Heart right ventricle (tissue), 16 donors: ENCODE measurements at regions not wholly inside any gene's neighbourhood (a gene's known extent, or its start where the extent isn't known, plus 50 kb on each side); places are given as distances from the start of the nearest gene placed in this dataset.
A peak's percentile ranks its signal among the peaks of the same experiment; 100 is the strongest.
"Not testable (repeated sequence)": the region's sequence is repeated elsewhere in the genome, so short reads cannot be mapped to it uniquely, and the experiment has no call there.

Source experiments
- ATAC-seq, 8 donors: fragments of 200-7000 bp; cut with Tn5 transposase; one replicate each; pipeline ENCODE4 v1.9.1; 2020; ENCODE audit warnings: mild to moderate bottlenecking in 8 of 8, moderate library complexity in 8 of 8, moderate number of reproducible peaks in 1 of 8
- DNase-seq, 2 donors: peaks; one replicate each; pipeline ENCODE4 v3.0.0-alpha.2; 2020
- H3K27ac ChIP-seq, 10 donors: fragments of 200-600 bp; sonication (generic) in 2 of 10; one replicate each; pipeline versions ENCODE4 v1.5.0 to v1.8.0; 2020 to 2022; ENCODE audit warnings: mild to moderate bottlenecking in 3 of 10
- H3K27me3 ChIP-seq, 7 donors: fragments of 200-600 bp; one replicate each; pipeline ENCODE4 v1.8.0; 2021 to 2022; ENCODE audit warnings: mild to moderate bottlenecking in 2 of 7
- H3K36me3 ChIP-seq, 9 donors: fragments of 200-600 bp; sonication (generic) in 1 of 9; one replicate each; pipeline versions ENCODE4 v1.5.0 to v1.8.0; 2020 to 2022; ENCODE audit warnings: mild to moderate bottlenecking in 2 of 9
- H3K4me1 ChIP-seq, 9 donors: fragments of 200-600 bp; sonication (generic) in 1 of 9; one replicate each; pipeline versions ENCODE4 v1.5.0 to v1.8.0; 2020 to 2022; ENCODE audit warnings: mild to moderate bottlenecking in 4 of 9
- H3K4me3 ChIP-seq, 10 donors: fragments of 200-600 bp; sonication (generic) in 2 of 10; one replicate each; pipeline versions ENCODE4 v1.5.0 to v1.8.0; 2020 to 2022; ENCODE audit warnings: mild to moderate bottlenecking in 7 of 10, moderate library complexity in 2 of 10
- H3K9me3 ChIP-seq, 11 donors: fragments of 200-600 bp in 10 of 11; sonication (generic) in 2 of 11; one replicate each; pipeline versions ENCODE4 v1.5.0 to v1.8.0; 2013 to 2022; ENCODE audit warnings: mild to moderate bottlenecking in 2 of 11, control low read depth in 1 of 11, moderate library complexity in 1 of 11
- CTCF ChIP-seq, 9 donors: fragments of 200-600 bp; sonication (generic) in 2 of 9; IDR thresholded peaks; one replicate each; pipeline versions ENCODE4 v1.5.0 to v1.8.0; 2021 to 2022; ENCODE audit warnings: antibody characterized with exemption in 9 of 9, mild to moderate bottlenecking in 5 of 9, moderate library complexity in 1 of 9
- WGBS, 2 donors: extraction: QIAGEN DNeasy Blood & Tissue Kit; methylation state at CpG; one replicate each; pipeline ENCODE4 v1.1.7; 2013; ENCODE audit warnings: inconsistent platforms in 1 of 2; 5-methylcytosine and 5-hydroxymethylcytosine counted together
- intact Hi-C, 10 donors: fragments of 100-400 bp; cut with DNase I; formaldehyde crosslinking; loops; one replicate each; pipeline versions ENCODE4 v1.11.1 to v1.14.2; 2022
- donor health status: Arrhythmogenic right ventricular cardiomyopathy.
- donor health status: ischemic (EF 13 %, LVEDD 7.1; RV severe dilation, severe dysfunction).
- donor health status: healthy with polysubstance abuse.
- donor health status: DM: no; HTN: yes; CAD: no.
- donor health status: DM: no; HTN: no; CAD: no.
- donor health status: ischemic (EF 25% LVEDD 6.9; RV normal size, moderate dysfunction).
- donor health status: ischemic (EF 25% LVEDD 5.7; RV mildly dilated, moderate dysfunction).
- donor health status: healthy.
- donor health status: DM: yes; HTN: yes; CAD: no.
- donor health status: Ischemic cardiomyopathy.
- donor health status: ischemic (EF 35%, LVEDD 5.7; RV mildly dilated, moderate dysfunction).
- donor health status: nonischemic (EF 11% LVEDD 7.7; RV severe dilation, severe dysfunction).
- donor health status: DM: yes; HTN: yes; CAD: no.
- donor health status: PGD.
- donor health status: ischemic (EF 29% LVEDD 5.4; RV normal size, mild dysfunction).
- donor health status: nonischemic (EF 23%, LVEDD 6.1; RV moderate dilation, normal function).

DNA sequence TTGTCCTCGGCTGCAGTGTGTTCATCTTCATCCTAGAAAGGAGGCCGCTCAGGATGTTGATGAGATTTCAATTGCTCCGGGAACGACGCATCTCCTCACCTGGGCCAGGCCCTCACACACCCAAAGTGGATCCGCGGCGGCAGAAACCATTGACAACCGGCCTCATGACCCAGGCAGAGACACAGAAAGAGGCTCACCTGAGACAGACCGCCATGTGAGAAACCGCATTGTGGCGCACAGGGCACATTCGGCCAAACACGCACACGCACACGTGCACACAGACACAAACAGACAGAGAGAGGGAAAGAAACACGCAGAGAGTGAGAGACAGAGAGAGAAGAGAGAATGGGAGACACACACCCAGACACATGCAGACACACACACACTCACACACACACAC lies 3879.3 kb downstream of the SRGAP2C start:
- ATAC-seq, DNase-seq, intact Hi-C loops, H3K27ac ChIP-seq, H3K36me3 ChIP-seq, H3K4me3 ChIP-seq, H3K4me1 ChIP-seq, H3K27me3 ChIP-seq: not testable (repeated sequence)
- H3K9me3 ChIP-seq, result peaks cover 0 to 42% (median 7%) of the 10 kb centered on the region in 11 donors
- 90 to 92% methylated on average over 15 of the region's 17 CpGs for WGBS, 2 donors

DNA sequence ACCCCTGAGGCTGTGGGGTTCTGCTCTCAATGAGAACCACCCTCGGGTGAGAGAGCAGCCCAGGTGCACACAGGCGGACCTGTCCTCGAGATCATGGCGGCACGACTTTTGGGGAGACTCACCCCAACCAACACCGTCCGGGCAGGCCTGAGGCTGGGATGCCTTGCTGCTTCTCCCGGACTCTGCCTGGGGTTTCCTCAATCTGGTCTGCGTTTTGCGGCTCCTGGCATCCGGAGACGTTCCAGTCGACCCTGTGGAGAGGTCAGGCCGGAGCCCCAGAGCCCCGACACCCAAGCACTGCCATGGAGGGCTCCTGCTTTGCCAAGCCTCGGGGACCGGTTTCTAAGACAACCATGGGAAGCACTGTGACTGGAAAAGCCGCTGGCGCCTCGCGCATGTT lies 3879.7 kb downstream of the SRGAP2C start:
- Histone ChIP-seq H3K27me3 (no peaks in the 10 kb centered on the region), H3K4me1 (no peaks in the 10 kb centered on the region), H3K27ac (no peak overlapping the region), H3K36me3 (no peaks in the 10 kb centered on the region), H3K4me3 (no peak overlapping the region), H3K9me3 (peaks cover 0 to 47% (median 12%) of the 10 kb centered on the region in 11 donors)
- no peak for TF ChIP-seq CTCF (IDR thresholded peaks at IDR 0.05)
- intact Hi-C loops, result no loop called here
- 84% methylated on average over 21 of the region's 21 CpGs for WGBS, 2 donors
- ATAC-seq (no peak), DNase-seq (no peak)

DNA sequence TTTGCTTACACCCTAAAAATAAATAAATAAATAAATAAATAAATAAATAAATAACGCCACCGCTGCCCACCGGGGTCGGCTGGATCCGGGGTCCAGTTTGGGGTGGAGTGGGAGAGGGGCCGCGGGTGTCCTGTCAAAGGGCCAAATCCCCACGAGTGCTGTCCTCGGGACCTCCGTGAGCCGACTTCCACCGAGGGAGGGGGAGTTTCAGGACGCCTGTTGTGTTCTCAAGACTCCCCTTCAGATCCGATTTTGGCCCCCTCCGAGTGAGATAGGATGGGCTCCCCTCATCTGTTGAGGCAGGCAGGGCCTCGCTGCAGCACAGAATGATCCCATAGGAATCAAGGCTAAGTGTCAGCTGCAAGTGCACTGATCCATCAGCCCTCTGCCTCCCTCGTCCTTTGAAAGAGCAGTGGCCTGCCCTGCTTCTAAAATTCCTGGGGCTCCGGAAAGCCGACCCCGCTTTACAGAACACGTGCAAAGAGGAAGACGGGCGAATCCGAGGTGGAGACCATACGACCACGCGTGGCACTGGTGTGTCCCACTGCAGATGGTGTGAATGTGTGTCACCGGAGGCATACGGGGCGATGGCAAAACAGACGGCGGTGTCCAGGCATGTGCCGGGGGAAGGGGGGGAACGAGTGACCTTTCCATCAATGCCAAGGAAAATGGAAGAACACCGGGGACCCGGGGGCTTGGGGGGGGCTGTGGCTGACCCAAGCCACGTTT lies 3880.5 kb downstream of the SRGAP2C start:
- H3K4me1 ChIP-seq, result no peaks in the 10 kb centered on the region
- H3K4me3 ChIP-seq, result no peak overlapping the region
- TF ChIP-seq CTCF (IDR thresholded peaks at IDR 0.05), result no peak
- ATAC-seq (no peak), DNase-seq (no peak)
- no peaks in the 10 kb centered on the region for H3K27me3 ChIP-seq
- intact Hi-C loops, result no loop called here
- H3K36me3 ChIP-seq, result no peaks in the 10 kb centered on the region
- 83 to 88% methylated on average over 36 to 37 of the region's 37 CpGs for WGBS, 2 donors
- H3K9me3 ChIP-seq, result peaks cover 0 to 55% (median 12%) of the 10 kb centered on the region in 11 donors
- no peak overlapping the region for H3K27ac ChIP-seq

- no peaks in the 10 kb centered on the region for H3K36me3 ChIP-seq
- no peak overlapping the region for H3K27ac ChIP-seq
- no peak overlapping the region for H3K4me3 ChIP-seq
- intact Hi-C loops, result no loop called here
- DNase-seq (no peak), ATAC-seq (no peak)
- TF ChIP-seq CTCF (IDR thresholded peaks at IDR 0.05), result no peak
- H3K27me3 ChIP-seq, result no peaks in the 10 kb centered on the region
- 82 to 89% methylated on average over 14 of the region's 14 CpGs for WGBS, 2 donors
- H3K4me1 ChIP-seq, result no peaks in the 10 kb centered on the region
- H3K9me3 ChIP-seq, result peaks cover 0 to 60% (median 12%) of the 10 kb centered on the region in 11 donors
These were observed 3881.0 kb downstream of the SRGAP2C start for GRCh38 chr1:125065821-125066180.

DNA sequence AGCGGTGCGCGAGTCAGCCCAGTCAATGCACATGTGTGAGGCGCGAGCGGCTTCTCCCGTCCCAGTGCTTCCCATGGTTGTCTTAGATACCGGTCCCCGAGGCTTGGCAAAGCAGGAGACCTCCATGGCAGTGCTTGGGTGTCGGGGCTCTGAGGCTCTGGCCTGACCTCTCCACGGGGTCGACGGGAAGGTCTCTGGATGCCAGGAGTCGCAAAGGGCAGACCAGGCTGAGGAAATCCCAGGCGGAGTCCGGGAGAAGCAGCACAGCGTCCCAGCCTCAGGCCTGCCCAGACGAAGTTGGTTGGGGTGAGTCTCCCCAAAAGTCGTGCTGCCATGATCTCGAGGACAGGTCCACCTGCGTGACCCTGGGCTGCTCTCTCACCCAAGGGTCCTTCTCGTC lies 3881.6 kb downstream of the SRGAP2C start:
- no peak for ATAC-seq
- H3K9me3 ChIP-seq, result peaks cover 0 to 66% (median 12%) of the 10 kb centered on the region in 11 donors
- WGBS, 2 donors, result 83 to 86% methylated on average over 22 of the region's 22 CpGs

DNA sequence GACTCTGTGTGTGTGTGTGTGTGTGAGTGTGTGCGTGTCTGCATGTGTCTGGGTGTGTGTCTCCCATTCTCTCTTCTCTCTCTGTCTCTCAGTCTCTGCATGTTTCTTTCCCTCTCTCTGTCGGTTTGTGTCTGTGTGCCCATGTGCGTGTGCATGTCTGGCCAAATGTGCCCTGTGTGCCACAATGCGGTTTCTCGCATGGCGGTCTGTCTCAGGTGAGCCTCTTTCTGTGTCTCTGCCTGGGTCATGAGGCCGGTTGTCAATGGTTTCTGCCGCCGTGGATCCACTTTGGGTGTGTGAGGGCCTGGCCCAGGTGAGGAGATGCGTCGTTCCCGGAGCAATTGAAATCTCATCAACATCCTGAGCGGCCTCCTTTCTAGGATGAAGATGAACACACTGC lies 3882.1 kb downstream of the SRGAP2C start:
- intact Hi-C loops, H3K4me1 ChIP-seq, H3K36me3 ChIP-seq, H3K27me3 ChIP-seq, ATAC-seq, H3K27ac ChIP-seq, DNase-seq, H3K4me3 ChIP-seq: not testable (repeated sequence)
- H3K9me3 ChIP-seq, result peaks cover 0 to 70% (median 12%) of the 10 kb centered on the region in 11 donors
- WGBS, 2 donors, result 82 to 93% methylated on average over 9 to 10 of the region's 13 CpGs

More for the DNA sequence above, 3881.6 kb downstream of the SRGAP2C start:
- TF ChIP-seq CTCF (IDR thresholded peaks at IDR 0.05), result no peak
- peak in 1 of 2 donors; percentile 5 for DNase-seq
- Histone ChIP-seq H3K4me3 (no peak overlapping the region), H3K4me1 (no peaks in the 10 kb centered on the region), H3K27ac (no peak overlapping the region), H3K36me3 (no peaks in the 10 kb centered on the region), H3K27me3 (no peaks in the 10 kb centered on the region)
- intact Hi-C loops, result no loop called here
